Activated CD4-positive, alpha-beta memory T cell treated with anti-CD3 and anti-CD28 coated beads for 36 hours (primary cell): ENCODE measurements at regions not wholly inside any gene's neighbourhood (a gene's known extent, or its start where the extent isn't known, plus 50 kb on each side); places are given as distances from the start of the nearest gene placed in this dataset.

ENCODE experiments used
- CTCF ChIA-PET: fragments of 350-600 bp; sonication (Branson Sonifier 250); formaldehyde crosslinking; loops from one replicate; lab custom pipeline; 2021; ENCODE audit warnings: antibody characterized with exemption, inconsistent platforms; lab: Charles Lee
- POLR2A ChIA-PET: fragments of 350-600 bp; sonication (Branson Sonifier 250); formaldehyde crosslinking; loops from one replicate; lab custom pipeline; 2021; ENCODE audit warnings: antibody characterized with exemption; lab: Charles Lee
- DNase-seq: peaks from one replicate; pipeline ENCODE4 v3.0.0-alpha.2; 2020
- H3K27ac Mint-ChIP-seq: one replicate; pipeline ENCODE4 v1.8.0; 2021; ENCODE audit warnings: mixed read lengths
- H3K27me3 Mint-ChIP-seq: one replicate; pipeline ENCODE4 v1.8.0; 2021; ENCODE audit warnings: mixed read lengths
- H3K36me3 Mint-ChIP-seq: one replicate; pipeline ENCODE4 v1.8.0; 2021; ENCODE audit warnings: mixed read lengths
- H3K4me1 Mint-ChIP-seq: one replicate; pipeline ENCODE4 v1.8.0; 2021; ENCODE audit warnings: low read depth, mixed read lengths
- H3K4me3 Mint-ChIP-seq: one replicate; pipeline ENCODE4 v1.8.0; 2021; ENCODE audit warnings: mild to moderate bottlenecking, mixed read lengths
- H3K9me3 Mint-ChIP-seq: one replicate; pipeline ENCODE4 v1.8.0; 2021; ENCODE audit warnings: mixed read lengths
- intact Hi-C: fragments of 100-400 bp; cut with micrococcal nuclease; formaldehyde crosslinking; loops from one replicate; pipeline ENCODE4 v1.15.1; 2023

- intact Hi-C loops: no loop called here
- no peaks in the 10 kb centered on the region for H3K36me3 Mint-ChIP-seq
- H3K27me3 Mint-ChIP-seq: peaks cover 2% of the 10 kb centered on the region
- H3K4me1 Mint-ChIP-seq: peaks cover 2% of the 10 kb centered on the region
- ChIA-PET CTCF (no interaction called here), POLR2A (no interaction called here)
- H3K9me3 Mint-ChIP-seq: no peaks in the 10 kb centered on the region
- DNase-seq: no peak
- no peak overlapping the region for H3K27ac Mint-ChIP-seq
- no peak overlapping the region for H3K4me3 Mint-ChIP-seq
Measured at GRCh38 chr2:143906850-143907249, 613.1 kb downstream of the ZEB2 start.

- intact Hi-C loops: no loop called here
- no peak overlapping the region for H3K4me3 Mint-ChIP-seq
- DNase-seq: no peak
- POLR2A ChIA-PET: no interaction called here
- CTCF ChIA-PET: no interaction called here
- H3K27me3 Mint-ChIP-seq: peaks cover 2% of the 10 kb centered on the region
- H3K4me1 Mint-ChIP-seq: peaks cover 13% of the 10 kb centered on the region
- H3K9me3 Mint-ChIP-seq: no peaks in the 10 kb centered on the region
- no peak overlapping the region for H3K27ac Mint-ChIP-seq
- no peaks in the 10 kb centered on the region for H3K36me3 Mint-ChIP-seq
Measured at GRCh38 chr2:143905587-143905986, 614.3 kb downstream of the ZEB2 start.

- no peak overlapping the region for H3K27ac Mint-ChIP-seq
- no peaks in the 10 kb centered on the region for H3K9me3 Mint-ChIP-seq
- H3K36me3 Mint-ChIP-seq: no peaks in the 10 kb centered on the region
- intact Hi-C loops: no loop called here
- H3K4me3 Mint-ChIP-seq: no peak overlapping the region
- H3K4me1 Mint-ChIP-seq: peaks cover 14% of the 10 kb centered on the region
- ChIA-PET POLR2A (no interaction called here), CTCF (interaction anchor here (0.8 to 1.0 kb wide), 2 partner anchors 132 to 214 kb away, joined by 3 read pairs; no protein-coding TSS in a partner anchor)
- no peak for DNase-seq
- H3K27me3 Mint-ChIP-seq: peaks cover 2% of the 10 kb centered on the region
Measured at GRCh38 chr2:143903172-143903856, 616.6 kb downstream of the ZEB2 start.

GRCh38 chr2:143901185-143901842 is 618.6 kb downstream of the ZEB2 start:
- peaks cover 14% of the 10 kb centered on the region for H3K4me1 Mint-ChIP-seq
- ChIA-PET CTCF (no interaction called here), POLR2A (no interaction called here)
- peaks cover 3% of the 10 kb centered on the region for H3K27me3 Mint-ChIP-seq
- H3K4me3 Mint-ChIP-seq: no peak overlapping the region
- intact Hi-C loops: no loop called here
- no peak for DNase-seq
- H3K27ac Mint-ChIP-seq: no peak overlapping the region
- no peaks in the 10 kb centered on the region for H3K9me3 Mint-ChIP-seq
- no peaks in the 10 kb centered on the region for H3K36me3 Mint-ChIP-seq

- no peak for DNase-seq
- H3K9me3 Mint-ChIP-seq: no peaks in the 10 kb centered on the region
- POLR2A ChIA-PET: no interaction called here
- no peak overlapping the region for H3K4me3 Mint-ChIP-seq
- CTCF ChIA-PET: no interaction called here
- intact Hi-C loops: no loop called here
- H3K4me1 Mint-ChIP-seq: peaks cover 14% of the 10 kb centered on the region
- no peaks in the 10 kb centered on the region for H3K36me3 Mint-ChIP-seq
- H3K27ac Mint-ChIP-seq: no peak overlapping the region
- H3K27me3 Mint-ChIP-seq: peaks cover 3% of the 10 kb centered on the region
Measured at GRCh38 chr2:143899987-143900386, 619.9 kb downstream of the ZEB2 start.

GRCh38 chr2:143893371-143893770 is 626.5 kb downstream of the ZEB2 start:
- H3K36me3 Mint-ChIP-seq: no peaks in the 10 kb centered on the region
- intact Hi-C loops: no loop called here
- CTCF ChIA-PET: no interaction called here
- H3K27ac Mint-ChIP-seq: no peak overlapping the region
- POLR2A ChIA-PET: no interaction called here
- no peak for DNase-seq
- peaks cover 10% of the 10 kb centered on the region for H3K27me3 Mint-ChIP-seq
- no peaks in the 10 kb centered on the region for H3K4me1 Mint-ChIP-seq
- no peaks in the 10 kb centered on the region for H3K9me3 Mint-ChIP-seq
- H3K4me3 Mint-ChIP-seq: no peak overlapping the region

GRCh38 chr2:143891879-143892308 is 628.0 kb downstream of the ZEB2 start:
- Mint-ChIP-seq H3K4me1 (no peaks in the 10 kb centered on the region), H3K4me3 (no peak overlapping the region), H3K9me3 (no peaks in the 10 kb centered on the region), H3K27ac (no peak overlapping the region), H3K27me3 (peaks cover 6% of the 10 kb centered on the region), H3K36me3 (no peaks in the 10 kb centered on the region)
- no peak for DNase-seq
- CTCF ChIA-PET: no interaction called here
- intact Hi-C loops: no loop called here
- POLR2A ChIA-PET: no interaction called here

- peaks cover 7% of the 10 kb centered on the region for H3K27me3 Mint-ChIP-seq
- H3K4me1 Mint-ChIP-seq: no peaks in the 10 kb centered on the region
- ChIA-PET CTCF (no interaction called here), POLR2A (no interaction called here)
- H3K36me3 Mint-ChIP-seq: no peaks in the 10 kb centered on the region
- no peak overlapping the region for H3K27ac Mint-ChIP-seq
- intact Hi-C loops: no loop called here
- DNase-seq: no peak
- no peaks in the 10 kb centered on the region for H3K9me3 Mint-ChIP-seq
- no peak overlapping the region for H3K4me3 Mint-ChIP-seq
Measured at GRCh38 chr2:143890798-143891197, 629.1 kb downstream of the ZEB2 start.

- H3K27me3 Mint-ChIP-seq: peaks cover 13% of the 10 kb centered on the region
- ChIA-PET CTCF (no interaction called here), POLR2A (no interaction called here)
- H3K9me3 Mint-ChIP-seq: no peaks in the 10 kb centered on the region
- H3K4me1 Mint-ChIP-seq: no peaks in the 10 kb centered on the region
- intact Hi-C loops: no loop called here
- no peak overlapping the region for H3K4me3 Mint-ChIP-seq
- H3K36me3 Mint-ChIP-seq: no peaks in the 10 kb centered on the region
- H3K27ac Mint-ChIP-seq: no peak overlapping the region
- DNase-seq: no peak
Measured at GRCh38 chr2:143889216-143889615, 630.7 kb downstream of the ZEB2 start.

- H3K9me3 Mint-ChIP-seq: no peaks in the 10 kb centered on the region
- intact Hi-C loops: no loop called here
- no peak for DNase-seq
- POLR2A ChIA-PET: no interaction called here
- no peak overlapping the region for H3K27ac Mint-ChIP-seq
- CTCF ChIA-PET: no interaction called here
- H3K36me3 Mint-ChIP-seq: no peaks in the 10 kb centered on the region
- peaks cover 10% of the 10 kb centered on the region for H3K27me3 Mint-ChIP-seq
- H3K4me3 Mint-ChIP-seq: no peak overlapping the region
- H3K4me1 Mint-ChIP-seq: no peaks in the 10 kb centered on the region
Measured at GRCh38 chr2:143885461-143885860, 634.5 kb downstream of the ZEB2 start.

GRCh38 chr2:143881246-143881645 is 638.7 kb downstream of the ZEB2 start:
- ChIA-PET CTCF (no interaction called here), POLR2A (no interaction called here)
- no peaks in the 10 kb centered on the region for H3K36me3 Mint-ChIP-seq
- peaks cover 9% of the 10 kb centered on the region for H3K4me1 Mint-ChIP-seq
- no peak overlapping the region for H3K27ac Mint-ChIP-seq
- H3K9me3 Mint-ChIP-seq: no peaks in the 10 kb centered on the region
- peaks cover 12% of the 10 kb centered on the region for H3K27me3 Mint-ChIP-seq
- intact Hi-C loops: no loop called here
- DNase-seq: no peak
- no peak overlapping the region for H3K4me3 Mint-ChIP-seq

GRCh38 chr2:143877876-143878530 is 641.9 kb downstream of the ZEB2 start:
- Mint-ChIP-seq H3K27ac (no peak overlapping the region), H3K36me3 (no peaks in the 10 kb centered on the region), H3K9me3 (peaks cover 4% of the 10 kb centered on the region), H3K27me3 (peaks cover 6% of the 10 kb centered on the region), H3K4me3 (no peak overlapping the region), H3K4me1 (peaks cover 16% of the 10 kb centered on the region)
- POLR2A ChIA-PET: no interaction called here
- intact Hi-C loops: no loop called here
- CTCF ChIA-PET: no interaction called here
- DNase-seq: no peak
